HTR-8/SVneo (cell line): ENCODE measurements at regions not wholly inside any gene's neighbourhood (a gene's known extent, or its start where the extent isn't known, plus 50 kb on each side); places are given as distances from the start of the nearest gene placed in this dataset.
"Not testable (repeated sequence)": the region's sequence is repeated elsewhere in the genome, so short reads cannot be mapped to it uniquely, and the experiment has no call there.

Source experiments
- DNase-seq: peaks from one replicate; pipeline ENCODE4 v3.0.0; 2011; ENCODE audit warnings: low spot score, mixed read lengths; ENCODE audit not compliant: insufficient read length
- FAIRE-seq: peaks from 2 replicates; lab custom pipeline; 2011; peaks lifted over from hg19 to GRCh38; lab: Jason Lieb, UNC

DNA sequence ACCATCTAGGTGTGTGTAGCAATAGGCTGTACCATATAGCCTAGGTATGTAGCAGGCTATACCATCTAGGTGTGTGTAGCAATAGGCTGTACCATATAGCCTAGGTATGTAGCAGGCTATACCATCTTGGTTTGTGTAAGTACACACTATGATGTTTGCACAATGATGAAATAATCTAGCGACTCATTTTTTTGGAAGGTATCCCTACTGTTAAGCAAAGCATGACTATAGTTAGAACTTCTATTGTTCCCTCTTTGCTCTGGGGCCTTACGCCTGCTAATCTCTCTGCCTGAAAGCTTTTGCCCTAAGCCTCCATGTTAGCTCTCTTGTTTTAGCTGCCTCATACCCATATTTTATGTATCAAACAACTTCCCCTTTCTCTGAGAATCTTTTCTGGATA lies 563.3 kb downstream of the PIK3C3 start:
- not testable (repeated sequence) for FAIRE-seq, DNase-seq

GRCh38 chr18:42520138-42520537 lies 565.1 kb downstream of the PIK3C3 start:
- no peak for DNase-seq
- no peak for FAIRE-seq

DNA sequence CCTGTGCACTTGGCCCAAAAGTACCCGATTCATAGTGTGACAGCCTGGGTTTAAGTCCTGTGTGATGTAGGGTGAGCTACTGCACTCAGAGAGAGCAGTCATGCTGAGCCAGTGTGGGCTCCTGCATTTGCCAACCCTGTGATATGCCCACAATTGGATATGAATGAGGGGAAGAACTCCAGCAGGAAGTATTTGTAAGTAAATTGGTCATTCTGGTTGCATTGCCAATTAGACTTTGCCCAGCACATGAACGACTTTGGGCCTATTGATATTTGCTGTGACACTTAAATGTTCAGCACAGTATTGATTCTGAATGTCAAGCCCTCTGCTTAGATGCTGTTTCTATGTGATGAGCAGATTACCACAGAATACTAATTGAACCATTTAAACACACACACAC lies 570.9 kb downstream of the PIK3C3 start:
- FAIRE-seq: no peak
- DNase-seq: no peak

DNA sequence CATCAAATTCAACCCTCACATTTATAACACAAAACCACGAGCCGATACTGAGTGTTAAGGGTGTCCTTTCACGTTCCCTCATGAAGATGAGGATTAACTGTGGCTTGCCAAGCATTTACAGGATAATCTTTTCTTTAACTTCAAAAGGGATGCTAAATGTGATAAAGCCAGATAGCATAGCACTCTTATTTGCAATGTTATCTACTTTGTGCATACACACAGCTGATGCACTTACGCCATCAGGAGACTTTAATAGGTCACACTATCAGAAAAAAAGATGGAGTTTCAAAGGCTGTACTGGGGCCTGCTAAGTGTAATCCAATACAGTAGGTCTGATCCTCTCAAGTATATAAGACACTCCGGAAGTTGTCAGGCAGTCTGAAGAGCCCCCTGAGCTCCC lies 572.7 kb downstream of the PIK3C3 start:
- no peak for DNase-seq
- FAIRE-seq: no peak

DNA sequence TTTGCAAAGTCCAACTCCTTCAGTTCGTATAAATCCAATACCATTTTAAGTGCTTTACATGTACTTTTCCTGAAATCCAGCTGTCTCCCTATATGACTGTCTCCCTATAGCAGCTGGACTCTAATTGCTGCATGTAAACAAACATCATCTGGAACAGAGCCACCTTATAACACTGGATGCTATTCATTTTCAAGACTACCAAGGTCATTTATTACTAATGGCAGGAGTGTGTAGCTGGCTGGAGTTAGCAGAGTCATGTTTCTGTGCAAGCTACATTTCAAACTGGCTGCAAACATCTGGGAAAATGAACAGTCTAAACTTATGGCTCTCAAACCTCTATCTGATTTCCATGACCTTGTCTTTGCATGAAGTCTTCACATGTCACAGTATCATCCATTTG lies 575.2 kb downstream of the PIK3C3 start:
- DNase-seq (no peak), FAIRE-seq (no peak)

- DNase-seq: no peak
- FAIRE-seq: no peak
Measured at GRCh38 chr18:42532119-42532518, 577.1 kb downstream of the PIK3C3 start.

GRCh38 chr18:42533009-42533575 lies 578.1 kb downstream of the PIK3C3 start:
- DNase-seq (no peak), FAIRE-seq (no peak)

DNA sequence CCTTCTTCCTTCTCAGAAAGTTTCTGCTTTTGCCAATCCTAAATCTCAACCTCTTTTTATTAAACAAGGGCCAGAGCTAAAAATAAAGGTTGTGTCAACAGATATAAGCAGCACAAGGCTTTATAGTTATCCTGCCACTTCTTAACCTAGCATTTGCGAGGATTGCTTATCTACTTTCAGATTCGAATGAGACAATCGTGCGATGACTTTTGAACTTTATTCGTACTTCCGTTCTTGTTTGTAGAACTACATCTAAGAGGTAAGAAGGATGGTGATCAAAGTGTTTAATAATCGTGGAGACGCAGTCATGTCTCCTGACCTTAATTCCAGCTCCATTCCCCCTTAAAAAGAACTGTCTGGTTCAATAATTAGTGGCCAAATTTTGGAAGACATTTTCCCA lies 578.6 kb downstream of the PIK3C3 start:
- DNase-seq (no peak), FAIRE-seq (no peak)

GRCh38 chr18:42534313-42534712 lies 579.3 kb downstream of the PIK3C3 start:
- FAIRE-seq: no peak
- DNase-seq: no peak

GRCh38 chr18:42536442-42536841 lies 579.0 kb downstream of the RIT2 start:
- no peak for FAIRE-seq

DNA sequence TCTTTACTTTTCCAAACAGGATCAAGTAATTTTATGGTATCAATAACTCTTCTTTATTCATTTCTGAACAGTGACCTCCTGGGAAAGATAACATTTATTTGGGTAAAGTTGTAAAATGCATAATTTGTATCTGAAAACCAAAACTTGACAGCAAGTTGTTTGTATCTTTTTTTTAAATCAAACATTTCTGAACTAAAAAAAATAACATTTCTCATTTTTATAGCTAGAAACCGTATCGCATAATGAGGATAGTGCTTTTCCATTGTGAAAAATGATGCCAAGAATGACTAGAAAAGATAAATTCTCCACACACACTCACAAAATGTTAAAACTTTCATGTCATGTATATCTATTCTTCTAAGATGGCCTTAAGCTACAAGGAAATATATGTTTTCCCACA lies 578.2 kb downstream of the RIT2 start:
- FAIRE-seq (no peak), DNase-seq (no peak)

More at GRCh38 chr18:42536442-42536841, 579.0 kb downstream of the RIT2 start:
- DNase-seq: no peak

DNA sequence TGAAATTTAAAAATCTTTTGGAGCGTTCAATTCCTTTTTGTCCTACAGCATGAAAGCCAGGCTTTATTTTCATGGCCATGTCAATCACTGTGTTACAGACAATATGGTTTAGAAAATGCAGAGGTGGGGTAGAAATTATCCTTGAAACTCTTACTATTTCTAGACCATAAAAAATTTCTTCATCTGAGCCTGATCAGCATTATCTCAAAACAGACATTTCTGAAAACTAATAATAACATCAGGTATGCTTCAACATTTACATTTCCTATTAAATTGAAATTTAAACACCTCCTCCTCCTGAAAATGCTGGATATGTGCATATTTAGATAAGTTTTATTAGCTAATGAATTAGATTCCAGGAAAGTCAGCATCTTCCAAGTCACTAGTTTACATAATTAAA lies 570.6 kb downstream of the RIT2 start:
- DNase-seq: no peak
- FAIRE-seq: no peak

DNA sequence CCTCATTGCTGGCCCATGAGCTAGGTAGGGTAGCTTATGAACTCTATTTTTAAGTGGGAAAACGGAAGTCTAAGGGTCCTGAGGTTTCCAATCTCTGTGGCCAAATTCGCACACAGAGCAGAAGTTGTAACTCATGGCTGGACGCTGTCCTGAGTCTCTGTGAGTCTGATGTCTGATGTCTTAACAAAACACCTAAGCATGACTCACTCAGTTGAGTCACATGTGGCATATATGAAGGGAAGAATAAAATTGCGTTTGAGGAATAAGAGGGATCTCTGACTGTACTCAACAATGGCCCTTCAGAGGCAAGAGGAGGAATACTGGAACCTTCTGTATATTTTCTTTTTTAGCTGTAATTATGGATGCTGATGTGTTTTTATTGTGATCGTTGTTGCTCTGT lies 569.7 kb downstream of the RIT2 start:
- DNase-seq (no peak), FAIRE-seq (no peak)

GRCh38 chr18:42548493-42548892 lies 567.0 kb downstream of the RIT2 start:
- FAIRE-seq: no peak

GRCh38 chr18:42549596-42549995 lies 565.9 kb downstream of the RIT2 start:
- DNase-seq: no peak
- FAIRE-seq: no peak

More at GRCh38 chr18:42548493-42548892, 567.0 kb downstream of the RIT2 start:
- DNase-seq: no peak

- not testable (repeated sequence) for FAIRE-seq, DNase-seq
Measured at GRCh38 chr18:42552559-42552958, 562.9 kb downstream of the RIT2 start.

DNA sequence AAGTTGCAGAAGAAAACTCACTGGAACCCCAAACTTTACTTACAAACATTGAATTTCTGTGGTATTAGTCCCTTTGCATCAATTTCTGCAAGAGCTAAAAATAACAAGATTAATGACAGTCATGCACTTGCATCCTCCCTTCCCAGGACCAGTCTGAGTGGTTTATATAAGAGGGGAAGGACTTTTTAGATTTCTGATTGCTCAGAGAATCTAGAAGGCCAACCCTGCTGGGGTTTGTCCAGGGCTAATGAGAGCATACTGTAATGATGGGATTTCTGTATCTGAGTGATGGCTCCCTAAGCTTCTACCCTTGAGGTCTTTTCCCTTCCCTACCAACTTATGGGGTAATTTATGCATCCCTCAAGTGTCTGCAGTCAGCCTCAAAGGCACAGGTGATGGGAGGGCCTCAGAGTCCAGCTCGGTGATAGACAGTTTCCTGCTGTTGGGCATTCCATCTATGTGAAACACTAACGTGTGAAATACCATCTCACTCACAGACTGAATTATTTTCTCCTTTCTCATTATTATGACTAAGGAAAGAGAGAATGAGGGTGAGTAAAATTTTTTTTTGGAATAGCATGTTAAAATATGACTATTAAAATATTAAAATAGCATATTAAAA lies 556.3 kb downstream of the RIT2 start:
- FAIRE-seq: no peak
- no peak for DNase-seq

DNA sequence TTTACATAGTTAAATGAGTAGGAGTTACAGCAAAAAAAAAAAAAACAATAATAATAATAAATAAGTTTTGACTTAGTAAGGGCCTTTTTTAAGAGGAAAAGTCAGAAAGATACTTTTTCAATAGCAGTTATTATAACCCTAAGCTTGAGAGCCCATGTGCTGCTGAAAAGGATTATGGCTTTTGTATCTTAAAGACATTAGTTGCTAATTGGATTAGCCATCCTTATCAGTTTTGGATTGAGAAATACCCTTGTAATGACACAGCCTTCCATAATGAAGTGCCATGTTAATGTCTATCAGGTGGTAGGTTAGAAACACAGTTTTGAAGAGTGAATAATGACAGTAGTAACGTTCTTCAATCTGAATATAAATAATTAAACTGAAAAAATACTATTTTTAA lies 554.0 kb downstream of the RIT2 start:
- FAIRE-seq: no peak
- DNase-seq: no peak

- FAIRE-seq: no peak
- DNase-seq: no peak
Measured at GRCh38 chr18:42563995-42564394, 551.5 kb downstream of the RIT2 start.

DNA sequence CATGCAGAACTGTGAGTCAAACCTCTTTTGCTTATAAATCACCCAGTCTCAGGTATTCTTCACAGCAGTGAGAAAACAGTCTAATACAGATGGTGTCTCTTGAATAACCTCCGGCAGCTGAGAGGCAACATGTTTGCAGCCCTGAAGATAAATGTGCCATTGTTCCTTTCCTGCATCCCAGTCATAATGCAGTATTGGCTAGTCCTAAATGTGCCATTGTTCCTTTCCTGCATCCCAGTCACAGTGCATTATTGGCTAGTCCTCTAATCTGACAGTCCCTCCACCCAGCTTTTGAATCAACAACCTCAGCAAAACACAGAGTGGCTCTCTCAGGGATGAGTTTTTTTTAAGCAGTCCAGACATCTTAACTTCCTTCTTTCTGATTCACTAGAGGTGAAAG lies 550.7 kb downstream of the RIT2 start:
- DNase-seq (no peak), FAIRE-seq (no peak)

- DNase-seq (no peak), FAIRE-seq (no peak)
Measured at GRCh38 chr18:42568773-42569172, 546.7 kb downstream of the RIT2 start.

DNA sequence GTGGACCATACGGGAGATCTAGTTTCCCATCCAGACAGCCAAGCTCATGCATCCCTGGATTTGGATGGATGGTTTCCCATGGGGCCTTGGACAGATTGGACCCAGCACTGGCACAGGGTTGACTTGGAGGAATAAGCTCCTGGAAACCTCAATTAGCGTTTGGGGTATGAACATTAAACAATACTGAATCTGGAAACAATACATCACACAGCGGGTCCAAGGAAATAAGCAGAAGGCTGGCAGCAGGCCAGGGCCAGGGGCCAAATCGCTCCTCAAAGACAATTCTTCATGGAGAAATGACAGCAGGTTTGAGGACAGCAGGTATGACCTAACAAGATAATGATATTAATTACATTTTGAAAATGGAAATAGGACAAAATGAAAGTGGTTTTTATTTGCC lies 540.6 kb downstream of the RIT2 start:
- FAIRE-seq (no peak), DNase-seq (no peak)
